Left lung (tissue), 4 donors: ENCODE measurements at regions not wholly inside any gene's neighbourhood (a gene's known extent, or its start where the extent isn't known, plus 50 kb on each side); places are given as distances from the start of the nearest gene placed in this dataset.

Source experiments
- ATAC-seq: fragments of 200-7000 bp; cut with Tn5 transposase; one replicate; pipeline ENCODE4 v1.9.1; 2020; ENCODE audit warnings: moderate library complexity
- DNase-seq, 4 donors: peaks; one replicate each; pipeline ENCODE4 v3.0.0-alpha.2; 2013 to 2020
- H3K27ac ChIP-seq, 2 donors: fragments of 200-600 bp; sonication (generic) in 1 of 2; one replicate each; pipeline versions ENCODE4 v1.5.0 to v1.8.0; 2020 to 2021
- H3K27me3 ChIP-seq, 2 donors: fragments of 200-600 bp; sonication (generic) in 1 of 2; one replicate each; pipeline versions ENCODE4 v1.5.0 to v1.8.0; 2020 to 2021
- H3K36me3 ChIP-seq, 2 donors: fragments of 200-600 bp; sonication (generic) in 1 of 2; one replicate each; pipeline versions ENCODE4 v1.5.0 to v1.8.0; 2020 to 2021
- H3K4me1 ChIP-seq, 2 donors: fragments of 200-600 bp; one replicate each; pipeline ENCODE4 v1.8.0; 2021
- H3K4me3 ChIP-seq, 2 donors: fragments of 200-600 bp; sonication (generic) in 1 of 2; one replicate each; pipeline versions ENCODE4 v1.5.0 to v1.8.0; 2020 to 2021; ENCODE audit warnings: mild to moderate bottlenecking in 1 of 2
- H3K9me3 ChIP-seq, 2 donors: fragments of 200-600 bp; sonication (generic) in 1 of 2; one replicate each; pipeline versions ENCODE4 v1.5.0 to v1.8.0; 2020 to 2021
- intact Hi-C, 2 donors: fragments of 100-400 bp; cut with DNase I; formaldehyde crosslinking; loops; one replicate each; pipeline versions ENCODE4 v1.11.2 to v1.14.2; 2022
- TF ChIP-seq, protein P1 (sequence below), 2 donors: fragments of 200-600 bp; sonication (generic) in 1 of 2; IDR thresholded peaks; one replicate each; pipeline versions ENCODE4 v1.5.0 to v1.8.0; 2021; ENCODE audit warnings: antibody characterized with exemption in 2 of 2
- donor health status: DM: no; HTN: yes; CAD: no.
- donor health status: DM: no; HTN: no; CAD: no.

DNA sequence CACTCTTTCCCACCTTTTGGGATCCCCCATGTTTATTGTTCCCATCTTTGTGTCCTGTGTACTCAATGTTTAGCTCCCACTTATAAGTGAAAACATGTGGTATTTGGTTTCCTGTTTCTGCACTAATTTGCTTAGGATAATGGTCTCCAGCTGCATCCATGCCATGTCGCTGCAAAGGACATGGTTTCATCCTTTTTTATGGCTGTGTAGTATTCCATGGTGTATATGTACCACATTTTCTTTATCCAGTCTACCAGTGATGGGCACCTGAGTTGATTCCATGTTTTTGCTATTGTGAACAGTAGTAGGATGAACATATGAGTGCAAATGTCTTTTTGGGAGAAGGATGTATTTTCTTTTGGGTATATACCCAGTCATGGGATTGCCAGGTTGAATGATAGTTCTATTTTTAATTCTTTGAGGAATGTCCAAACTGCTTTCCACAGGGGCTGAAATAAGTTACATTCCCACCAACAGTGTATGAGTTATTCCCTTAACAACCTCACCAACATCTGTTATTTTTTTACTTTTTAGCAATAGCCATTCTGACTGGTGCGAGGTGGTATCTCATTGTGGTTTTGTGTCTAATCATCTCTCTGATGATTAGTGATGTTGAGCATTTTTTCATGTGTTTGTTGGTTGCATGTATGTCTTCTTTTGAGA, 55.7 kb upstream of the MEDAG start:
- no peak overlapping the region for H3K27ac ChIP-seq
- DNase-seq, result no peak
- H3K4me3 ChIP-seq, result no peak overlapping the region
- TF ChIP-seq, protein P1, sequence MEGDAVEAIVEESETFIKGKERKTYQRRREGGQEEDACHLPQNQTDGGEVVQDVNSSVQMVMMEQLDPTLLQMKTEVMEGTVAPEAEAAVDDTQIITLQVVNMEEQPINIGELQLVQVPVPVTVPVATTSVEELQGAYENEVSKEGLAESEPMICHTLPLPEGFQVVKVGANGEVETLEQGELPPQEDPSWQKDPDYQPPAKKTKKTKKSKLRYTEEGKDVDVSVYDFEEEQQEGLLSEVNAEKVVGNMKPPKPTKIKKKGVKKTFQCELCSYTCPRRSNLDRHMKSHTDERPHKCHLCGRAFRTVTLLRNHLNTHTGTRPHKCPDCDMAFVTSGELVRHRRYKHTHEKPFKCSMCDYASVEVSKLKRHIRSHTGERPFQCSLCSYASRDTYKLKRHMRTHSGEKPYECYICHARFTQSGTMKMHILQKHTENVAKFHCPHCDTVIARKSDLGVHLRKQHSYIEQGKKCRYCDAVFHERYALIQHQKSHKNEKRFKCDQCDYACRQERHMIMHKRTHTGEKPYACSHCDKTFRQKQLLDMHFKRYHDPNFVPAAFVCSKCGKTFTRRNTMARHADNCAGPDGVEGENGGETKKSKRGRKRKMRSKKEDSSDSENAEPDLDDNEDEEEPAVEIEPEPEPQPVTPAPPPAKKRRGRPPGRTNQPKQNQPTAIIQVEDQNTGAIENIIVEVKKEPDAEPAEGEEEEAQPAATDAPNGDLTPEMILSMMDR (IDR thresholded peaks at IDR 0.05), result no peak
- no peak for ATAC-seq
- no peaks in the 10 kb centered on the region for H3K27me3 ChIP-seq
- H3K9me3 ChIP-seq, result no peaks in the 10 kb centered on the region
- no peaks in the 10 kb centered on the region for H3K4me1 ChIP-seq
- H3K36me3 ChIP-seq, result no peaks in the 10 kb centered on the region
- intact Hi-C loops, result no loop called here

GRCh38 chr13:30850867-30851211, 55.2 kb upstream of the MEDAG start:
- ATAC-seq, result no peak
- TF ChIP-seq, protein P1 (IDR thresholded peaks at IDR 0.05), result no peak
- Histone ChIP-seq H3K4me3 (no peak overlapping the region), H3K36me3 (no peaks in the 10 kb centered on the region), H3K9me3 (no peaks in the 10 kb centered on the region), H3K27ac (no peak overlapping the region), H3K27me3 (no peaks in the 10 kb centered on the region), H3K4me1 (peaks cover 0 to under 1% of the 10 kb centered on the region in 2 donors)
- no peak for DNase-seq
- intact Hi-C loops, result no loop called here

DNA sequence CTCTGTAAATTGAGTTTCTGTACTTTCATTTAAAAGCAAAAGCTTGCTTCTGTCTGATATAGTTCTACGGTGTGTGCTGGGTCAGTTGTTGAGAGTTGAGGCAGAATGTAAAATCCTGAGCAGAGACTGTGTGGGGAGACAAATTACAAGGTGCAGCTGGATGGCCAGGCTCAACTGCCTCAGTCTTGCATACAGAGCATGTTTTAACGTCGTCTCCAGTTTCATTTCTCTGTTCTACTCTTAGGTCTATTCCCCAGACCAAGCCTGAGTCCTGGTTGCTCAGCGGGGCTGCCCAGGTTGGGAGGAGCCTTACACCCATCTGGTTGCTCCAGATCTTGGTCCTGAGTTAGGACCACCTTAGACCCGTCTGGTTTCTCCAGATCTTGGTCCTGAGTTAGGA, 54.4 kb upstream of the MEDAG start:
- Histone ChIP-seq H3K27ac (no peak overlapping the region), H3K4me3 (no peak overlapping the region), H3K4me1 (peaks cover 0 to 8% of the 10 kb centered on the region in 2 donors), H3K27me3 (no peaks in the 10 kb centered on the region), H3K36me3 (no peaks in the 10 kb centered on the region), H3K9me3 (no peaks in the 10 kb centered on the region)
- DNase-seq, result no peak
- ATAC-seq, result no peak
- intact Hi-C loops, result no loop called here
- TF ChIP-seq, protein P1 (IDR thresholded peaks at IDR 0.05), result no peak

- Histone ChIP-seq H3K4me1 (peaks cover 0 to 8% of the 10 kb centered on the region in 2 donors), H3K27ac (no peak overlapping the region), H3K27me3 (no peaks in the 10 kb centered on the region), H3K36me3 (no peaks in the 10 kb centered on the region), H3K4me3 (no peak overlapping the region), H3K9me3 (no peaks in the 10 kb centered on the region)
- TF ChIP-seq, protein P1 (IDR thresholded peaks at IDR 0.05), result no peak
- ATAC-seq, result no peak
- intact Hi-C loops, result no loop called here
- DNase-seq, result no peak
Observed at GRCh38 chr13:30855569-30855968, 50.5 kb upstream of the MEDAG start.

GRCh38 chr13:30856005-30856790, 49.9 kb upstream of the MEDAG start:
- intact Hi-C loops, result no loop called here
- TF ChIP-seq, protein P1 (IDR thresholded peaks at IDR 0.05), result no peak
- Histone ChIP-seq H3K27me3 (no peaks in the 10 kb centered on the region), H3K4me1 (peaks cover 0 to 8% of the 10 kb centered on the region in 2 donors), H3K4me3 (no peak overlapping the region), H3K27ac (no peak overlapping the region), H3K36me3 (no peaks in the 10 kb centered on the region), H3K9me3 (no peaks in the 10 kb centered on the region)
- no peak for ATAC-seq
- DNase-seq, result peak in 2 of 4 donors; percentile 83 to 86
